Chondrocyte (in vitro differentiated cells): ENCODE measurements at regions not wholly inside any gene's neighbourhood (a gene's known extent, or its start where the extent isn't known, plus 50 kb on each side); places are given as distances from the start of the nearest gene placed in this dataset.
"Not testable (repeated sequence)": the region's sequence is repeated elsewhere in the genome, so short reads cannot be mapped to it uniquely, and the experiment has no call there.

ENCODE experiments used
- DNase-seq: peaks from one replicate; pipeline ENCODE4 v3.0.0; 2021; ENCODE audit warnings: mixed read lengths, low spot score
- H3K27ac Mint-ChIP-seq: one replicate; pipeline ENCODE4 v1.8.0; 2021; ENCODE audit warnings: mild to moderate bottlenecking, moderate library complexity, mixed read lengths; ENCODE audit not compliant: unreplicated experiment
- H3K27me3 Mint-ChIP-seq: 2 replicates; pipeline ENCODE4 v1.8.0; 2021; ENCODE audit warnings: low read depth, mixed read lengths
- H3K36me3 Mint-ChIP-seq: 2 replicates; pipeline ENCODE4 v1.8.0; 2021; ENCODE audit warnings: low read depth, mixed read lengths
- H3K4me1 Mint-ChIP-seq: 2 replicates; pipeline ENCODE4 v1.8.0; 2021; ENCODE audit warnings: low read depth, mild to moderate bottlenecking, mixed read lengths
- H3K4me3 Mint-ChIP-seq: one replicate; pipeline ENCODE4 v1.8.0; 2021; ENCODE audit warnings: mild to moderate bottlenecking, moderate library complexity, mixed read lengths; ENCODE audit not compliant: unreplicated experiment
- H3K9me3 Mint-ChIP-seq: 2 replicates; pipeline ENCODE4 v1.8.0; 2021; ENCODE audit warnings: low read depth, mixed read lengths
- CTCF ChIP-seq: fragments of 200-600 bp; sonication (generic); IDR thresholded peaks from 2 replicates; pipeline ENCODE4 v1.5.0; 2021; ENCODE audit warnings: antibody characterized with exemption, mild to moderate bottlenecking, moderate library complexity

- Mint-ChIP-seq H3K9me3 (no peaks in the 10 kb centered on the region), H3K36me3 (no peaks in the 10 kb centered on the region), H3K4me1 (no peaks in the 10 kb centered on the region), H3K4me3 (no peak overlapping the region), H3K27me3 (peaks cover 58% of the 10 kb centered on the region), H3K27ac (no peak overlapping the region)
- DNase-seq, result peak; percentile 37
- no peak for TF ChIP-seq CTCF
These were observed 63.1 kb upstream of the UNC93A start for GRCh38 chr6:167227984-167228383.

GRCh38 chr6:167229586-167229985 lies 61.5 kb upstream of the UNC93A start:
- no peak overlapping the region for H3K4me3 Mint-ChIP-seq
- DNase-seq, result peak; percentile 44
- H3K9me3 Mint-ChIP-seq, result no peaks in the 10 kb centered on the region
- H3K27ac Mint-ChIP-seq, result no peak overlapping the region
- TF ChIP-seq CTCF, result no peak
- no peaks in the 10 kb centered on the region for H3K4me1 Mint-ChIP-seq
- H3K36me3 Mint-ChIP-seq, result no peaks in the 10 kb centered on the region
- H3K27me3 Mint-ChIP-seq, result peaks cover 67% of the 10 kb centered on the region

- TF ChIP-seq CTCF, result no peak
- Mint-ChIP-seq H3K9me3 (no peaks in the 10 kb centered on the region), H3K4me1 (no peaks in the 10 kb centered on the region), H3K4me3 (no peak overlapping the region), H3K27ac (no peak overlapping the region), H3K36me3 (no peaks in the 10 kb centered on the region), H3K27me3 (peaks cover 71% of the 10 kb centered on the region)
- no peak for DNase-seq
These were observed 60.8 kb upstream of the UNC93A start for GRCh38 chr6:167230288-167230687.

GRCh38 chr6:167232356-167232755 lies 58.8 kb upstream of the UNC93A start:
- no peaks in the 10 kb centered on the region for H3K4me1 Mint-ChIP-seq
- H3K4me3 Mint-ChIP-seq, result no peak overlapping the region

GRCh38 chr6:167233490-167233889 lies 57.6 kb upstream of the UNC93A start:
- H3K36me3 Mint-ChIP-seq, result no peaks in the 10 kb centered on the region
- DNase-seq, result peak; percentile 41
- no peak overlapping the region for H3K4me3 Mint-ChIP-seq
- no peaks in the 10 kb centered on the region for H3K9me3 Mint-ChIP-seq
- H3K27me3 Mint-ChIP-seq, result peaks cover 52% of the 10 kb centered on the region
- H3K27ac Mint-ChIP-seq, result no peak overlapping the region
- H3K4me1 Mint-ChIP-seq, result no peaks in the 10 kb centered on the region
- TF ChIP-seq CTCF, result no peak

More at GRCh38 chr6:167232356-167232755, 58.8 kb upstream of the UNC93A start:
- TF ChIP-seq CTCF, result no peak
- H3K36me3 Mint-ChIP-seq, result no peaks in the 10 kb centered on the region
- H3K9me3 Mint-ChIP-seq, result no peaks in the 10 kb centered on the region
- H3K27ac Mint-ChIP-seq, result no peak overlapping the region
- DNase-seq, result no peak
- peaks cover 60% of the 10 kb centered on the region for H3K27me3 Mint-ChIP-seq

- not testable (repeated sequence) for H3K27ac Mint-ChIP-seq, H3K4me3 Mint-ChIP-seq
- H3K27me3 Mint-ChIP-seq, result peaks cover 48% of the 10 kb centered on the region
These were observed 56.5 kb upstream of the UNC93A start for GRCh38 chr6:167234576-167234975.

More at GRCh38 chr6:167234576-167234975, 56.5 kb upstream of the UNC93A start:
- not testable (repeated sequence) for H3K9me3 Mint-ChIP-seq, H3K4me1 Mint-ChIP-seq, H3K36me3 Mint-ChIP-seq, DNase-seq
